Panc1 (cell line): ENCODE measurements at regions not wholly inside any gene's neighbourhood (a gene's known extent, or its start where the extent isn't known, plus 50 kb on each side); places are given as distances from the start of the nearest gene placed in this dataset.

Experiments used
- ATAC-seq: fragments of 200-7000 bp; cut with Tn5 transposase; 2 replicates; pipeline ENCODE4 v1.9.1; 2020; ENCODE audit warnings: mild to moderate bottlenecking, moderate library complexity
- BruUV-seq: library from RNA; stranded (reverse); fragments of 400-500 nt; replicated peaks from 2 replicates; lab custom pipeline; 2021; lab: Mats Ljungman, UMichigan
- CTCF ChIA-PET: fragments of 300-600 bp; sonication (Branson Sonifier 250); formaldehyde crosslinking; loops from one replicate; lab custom pipeline; 2022; ENCODE audit warnings: antibody characterized with exemption; lab: Charles Lee
- POLR2A ChIA-PET: fragments of 300-600 bp; sonication (Branson Sonifier 250); formaldehyde crosslinking; loops from one replicate; lab custom pipeline; 2022; ENCODE audit warnings: antibody characterized with exemption; lab: Charles Lee
- DNase-seq: peaks from one replicate; pipeline ENCODE4 v3.0.0-alpha.2; 2010; ENCODE audit warnings: low read depth, low spot score
- H3K27ac ChIP-seq: 2 replicates; pipeline ENCODE4 v1.5.1; 2011; ENCODE audit warnings: mild to moderate bottlenecking, low read length, inconsistent platforms
- H3K27me3 ChIP-seq: fragments of 200-500 bp; sonication (Bioruptor generic); 2 replicates; pipeline ENCODE4 v1.6.0; 2014; ENCODE audit warnings: low read length, inconsistent platforms; ENCODE audit not compliant: control insufficient read depth, insufficient read depth
- H3K36me3 ChIP-seq: fragments of 200-500 bp; sonication (Bioruptor generic); 2 replicates; pipeline ENCODE4 v1.5.1; 2014; ENCODE audit warnings: inconsistent platforms, mild to moderate bottlenecking, low read length, moderate library complexity; ENCODE audit not compliant: control insufficient read depth, insufficient read depth
- H3K4me1 ChIP-seq: 2 replicates; pipeline ENCODE4 v1.5.1; 2011; ENCODE audit warnings: inconsistent platforms, mild to moderate bottlenecking, low read length, moderate library complexity; ENCODE audit not compliant: control insufficient read depth, insufficient read depth
- H3K4me3 ChIP-seq, 2 experiments: 2 replicates each; pipeline ENCODE4 v1.5.1; 2011 to 2012; ENCODE audit warnings: low read depth in 2 of 2, low read length in 2 of 2, mild to moderate bottlenecking in 2 of 2, inconsistent platforms in 1 of 2, moderate library complexity in 1 of 2
- H3K9me3 ChIP-seq: fragments of 200-500 bp; sonication (Bioruptor generic); 2 replicates; pipeline ENCODE4 v1.5.1; 2014; ENCODE audit warnings: low read depth, mild to moderate bottlenecking, inconsistent platforms, low read length, moderate library complexity; ENCODE audit not compliant: control insufficient read depth, insufficient read depth
- CTCF ChIP-seq: fragments of 450-650 bp; IDR thresholded peaks from 2 replicates; pipeline ENCODE4 v1.5.1; 2017; ENCODE audit warnings: mild to moderate bottlenecking
- POLR2AphosphoS5 ChIP-seq: IDR thresholded peaks from 2 replicates; pipeline ENCODE4 v1.6.1; 2012; ENCODE audit warnings: mild to moderate bottlenecking, low read depth, low read length, moderate library complexity
- REST ChIP-seq, 2 experiments: IDR thresholded peaks; 2 replicates each; pipeline ENCODE4 v1.6.1; 2011 to 2012; ENCODE audit warnings: low read depth in 2 of 2, control low read depth in 1 of 2, low read length in 1 of 2, mild to moderate bottlenecking in 1 of 2, moderate library complexity in 1 of 2; ENCODE audit not compliant: insufficient read depth in 1 of 2
- SIN3A ChIP-seq: IDR thresholded peaks from 2 replicates; pipeline ENCODE4 v1.6.1; 2012; ENCODE audit warnings: low read depth, mild to moderate bottlenecking, low read length, moderate library complexity, borderline replicate concordance; ENCODE audit not compliant: insufficient read depth
- TCF7L2 ChIP-seq: IDR thresholded peaks from 2 replicates; pipeline ENCODE4 v1.6.1; 2011; ENCODE audit warnings: mild to moderate bottlenecking, low read depth, low read length, inconsistent platforms
- in situ Hi-C: cut with HindIII; loops from 2 replicates; pipeline ENCODE4 v1.10.0; 2016; ENCODE audit warnings: low sequenced_read_pairs, low pct_unique_long_range_greater_than_20kb
- intact Hi-C: fragments of 100-400 bp; cut with micrococcal nuclease; formaldehyde crosslinking; loops from one replicate; pipeline ENCODE4 v1.10.0; 2022; ENCODE audit not compliant: unreplicated experiment

GRCh38 chr1:114337417-114337816 lies 173.6 kb downstream of the TRIM33 start:
- intact Hi-C loops (no loop called here), in situ Hi-C loops (no loop called here)
- Histone ChIP-seq H3K9me3 (no peaks in the 10 kb centered on the region), H3K4me3 (no peak overlapping the region), H3K27me3 (peaks cover 3% of the 10 kb centered on the region), H3K4me1 (no peaks in the 10 kb centered on the region), H3K36me3 (no peaks in the 10 kb centered on the region), H3K27ac (no peak overlapping the region)
- DNase-seq (no peak), ATAC-seq (no peak)
- TF ChIP-seq TCF7L2 = no peak
- no peak for TF ChIP-seq REST (IDR thresholded peaks at IDR 0.05; ENCODE audit: insufficient read depth in 1 of 2, low read depth in 2 of 2, low read length in 1 of 2)
- TF ChIP-seq POLR2AphosphoS5 = no peak
- TF ChIP-seq SIN3A = no peak
- no peak for TF ChIP-seq CTCF
- ChIA-PET CTCF (no interaction called here), POLR2A (no interaction called here)
- BruUV-seq = no TSS peak

GRCh38 chr1:114336360-114336759 lies 174.6 kb downstream of the TRIM33 start:
- CTCF ChIA-PET = no interaction called here
- DNase-seq = no peak

GRCh38 chr1:114335273-114335672 lies 175.7 kb downstream of the TRIM33 start:
- in situ Hi-C loops (no loop called here), intact Hi-C loops (no loop called here)
- no TSS peak for BruUV-seq
- no peaks in the 10 kb centered on the region for H3K4me1 ChIP-seq
- no peak overlapping the region for H3K27ac ChIP-seq
- H3K27me3 ChIP-seq = peaks cover 3% of the 10 kb centered on the region
- H3K9me3 ChIP-seq = no peaks in the 10 kb centered on the region
- no peaks in the 10 kb centered on the region for H3K36me3 ChIP-seq
- CTCF ChIA-PET = no interaction called here
- no peak for ATAC-seq
- POLR2A ChIA-PET = no interaction called here
- H3K4me3 ChIP-seq = no peak overlapping the region
- no peak for TF ChIP-seq POLR2AphosphoS5
- TF ChIP-seq SIN3A = no peak
- no peak for TF ChIP-seq REST (IDR thresholded peaks at IDR 0.05; ENCODE audit: insufficient read depth in 1 of 2, low read depth in 2 of 2, low read length in 1 of 2)
- no peak for TF ChIP-seq TCF7L2
- no peak for TF ChIP-seq CTCF
- DNase-seq = no peak

More at GRCh38 chr1:114336360-114336759, 174.6 kb downstream of the TRIM33 start:
- Histone ChIP-seq H3K27ac (no peak overlapping the region), H3K27me3 (peaks cover 3% of the 10 kb centered on the region), H3K4me1 (no peaks in the 10 kb centered on the region), H3K4me3 (no peak overlapping the region), H3K9me3 (no peaks in the 10 kb centered on the region), H3K36me3 (no peaks in the 10 kb centered on the region)
- in situ Hi-C loops (no loop called here), intact Hi-C loops (no loop called here)
- TF ChIP-seq SIN3A (no peak), POLR2AphosphoS5 (no peak)
- BruUV-seq = no TSS peak
- ATAC-seq = no peak
- POLR2A ChIA-PET = no interaction called here
